NCI-H226 (cell line): ENCODE measurements at regions not wholly inside any gene's neighbourhood (a gene's known extent, or its start where the extent isn't known, plus 50 kb on each side); places are given as distances from the start of the nearest gene placed in this dataset.

Experiments
- DNase-seq: peaks from one replicate; pipeline ENCODE4 v3.0.0-alpha.2; 2015

GRCh38 chr13:29922281-29922821 is 71.9 kb upstream of the UBL3 start:
- no peak for DNase-seq

GRCh38 chr13:29921542-29921941 is 71.1 kb upstream of the UBL3 start:
- DNase-seq, result no peak

- no peak for DNase-seq
Measured at GRCh38 chr13:29920025-29920643, 69.7 kb upstream of the UBL3 start.

GRCh38 chr13:29918845-29919244 is 68.4 kb upstream of the UBL3 start:
- peak; percentile 62 for DNase-seq

GRCh38 chr13:29917650-29918049 is 67.2 kb upstream of the UBL3 start:
- DNase-seq, result no peak

GRCh38 chr13:29914581-29914980 is 64.2 kb upstream of the UBL3 start:
- DNase-seq, result no peak

GRCh38 chr13:29911781-29912418 is 61.5 kb upstream of the UBL3 start:
- DNase-seq, result no peak

GRCh38 chr13:29909975-29910674 is 59.7 kb upstream of the UBL3 start:
- DNase-seq, result peak; percentile 63

GRCh38 chr13:29909081-29909730 is 58.8 kb upstream of the UBL3 start:
- DNase-seq, result no peak

GRCh38 chr13:29908416-29909080 is 58.1 kb upstream of the UBL3 start:
- no peak for DNase-seq

GRCh38 chr13:29907670-29908069 is 57.3 kb upstream of the UBL3 start:
- no peak for DNase-seq

- DNase-seq, result no peak
Measured at GRCh38 chr13:29906432-29907011, 56.1 kb upstream of the UBL3 start.

GRCh38 chr13:29905845-29906244 is 55.4 kb upstream of the UBL3 start:
- DNase-seq, result peak; percentile 54

- no peak for DNase-seq
Measured at GRCh38 chr13:29903996-29904395, 53.6 kb upstream of the UBL3 start.

- DNase-seq, result no peak
Measured at GRCh38 chr13:29903543-29903942, 53.1 kb upstream of the UBL3 start.

GRCh38 chr13:29902632-29903305 is 52.4 kb upstream of the UBL3 start:
- no peak for DNase-seq

GRCh38 chr13:29901710-29902631 is 51.6 kb upstream of the UBL3 start:
- DNase-seq, result peak; percentile 83
